SW480 (cell line): ENCODE measurements at regions not wholly inside any gene's neighbourhood (a gene's known extent, or its start where the extent isn't known, plus 50 kb on each side); places are given as distances from the start of the nearest gene placed in this dataset.
"Not testable (repeated sequence)": the region's sequence is repeated elsewhere in the genome, so short reads cannot be mapped to it uniquely, and the experiment has no call there.

ENCODE experiments used
- DNase-seq: peaks from one replicate; pipeline ENCODE4 v3.0.0-alpha.2; 2016; ENCODE audit warnings: low spot score

- not testable (repeated sequence) for DNase-seq
Measured at GRCh38 chr5:38678697-38679096, 122.3 kb upstream of the LIFR start.

GRCh38 chr5:38680094-38680825 is 123.8 kb upstream of the LIFR start:
- no peak for DNase-seq

- DNase-seq: no peak
Measured at GRCh38 chr5:38681029-38681706, 124.7 kb upstream of the LIFR start.

- DNase-seq: no peak
Measured at GRCh38 chr5:38681966-38682365, 125.5 kb upstream of the LIFR start.

GRCh38 chr5:38686658-38687057 is 130.2 kb upstream of the LIFR start:
- no peak for DNase-seq

- DNase-seq: no peak
Measured at GRCh38 chr5:38692346-38692745, 135.9 kb upstream of the LIFR start.

GRCh38 chr5:38692781-38693527 is 136.5 kb upstream of the LIFR start:
- no peak for DNase-seq

- DNase-seq: no peak
Measured at GRCh38 chr5:38695021-38695958, 138.8 kb upstream of the LIFR start.

GRCh38 chr5:38697013-38697412 is 140.6 kb upstream of the LIFR start:
- no peak for DNase-seq

- DNase-seq: not testable (repeated sequence)
Measured at GRCh38 chr5:38705529-38705928, 140.3 kb upstream of the OSMR start.

GRCh38 chr5:38706376-38706775 is 139.4 kb upstream of the OSMR start:
- no peak for DNase-seq

- DNase-seq: no peak
Measured at GRCh38 chr5:38707352-38708210, 138.2 kb upstream of the OSMR start.

GRCh38 chr5:38709678-38710306 is 136.0 kb upstream of the OSMR start:
- no peak for DNase-seq

GRCh38 chr5:38710627-38711026 is 135.2 kb upstream of the OSMR start:
- DNase-seq: no peak

- no peak for DNase-seq
Measured at GRCh38 chr5:38712391-38712790, 133.4 kb upstream of the OSMR start.

GRCh38 chr5:38714240-38714639 is 131.6 kb upstream of the OSMR start:
- no peak for DNase-seq

- DNase-seq: no peak
Measured at GRCh38 chr5:38714703-38715355, 131.0 kb upstream of the OSMR start.

GRCh38 chr5:38715696-38716095 is 130.1 kb upstream of the OSMR start:
- no peak for DNase-seq

GRCh38 chr5:38716516-38716915 is 129.3 kb upstream of the OSMR start:
- no peak for DNase-seq
